Smooth muscle cell (in vitro differentiated cells): ENCODE measurements at regions not wholly inside any gene's neighbourhood (a gene's known extent, or its start where the extent isn't known, plus 50 kb on each side); places are given as distances from the start of the nearest gene placed in this dataset.

Experiments
- DNase-seq: peaks from one replicate; lab custom pipeline; 2025; ENCODE audit not compliant: unreplicated experiment; lab: John Stamatoyannopoulos, UW
- H2AFZ ChIP-seq: fragments of 200-600 bp; sonication (generic); 2 replicates; pipeline ENCODE4 v1.6.0; 2016; ENCODE audit warnings: antibody characterized with exemption, low read depth, mild to moderate bottlenecking
- H3F3A ChIP-seq: fragments of 200-600 bp; sonication (generic); 2 replicates; pipeline ENCODE4 v1.6.0; 2017; ENCODE audit warnings: antibody characterized with exemption, low read depth
- H3K27ac ChIP-seq: fragments of 200-600 bp; sonication (generic); 2 replicates; pipeline ENCODE4 v1.5.1; 2016; ENCODE audit warnings: low read depth, mild to moderate bottlenecking
- H3K27me3 ChIP-seq: fragments of 200-600 bp; sonication (generic); 2 replicates; pipeline ENCODE4 v1.6.1; 2016; ENCODE audit warnings: low read depth, mild to moderate bottlenecking
- H3K36me3 ChIP-seq: fragments of 200-600 bp; sonication (generic); 2 replicates; pipeline ENCODE4 v1.5.1; 2016; ENCODE audit warnings: low read depth
- H3K4me1 ChIP-seq: fragments of 200-600 bp; sonication (generic); 2 replicates; pipeline ENCODE4 v1.5.1; 2016; ENCODE audit warnings: low read depth
- H3K4me2 ChIP-seq: fragments of 200-600 bp; sonication (generic); 2 replicates; pipeline ENCODE4 v1.6.0; 2016; ENCODE audit warnings: mild to moderate bottlenecking
- H3K4me3 ChIP-seq: fragments of 200-600 bp; sonication (generic); 2 replicates; pipeline ENCODE4 v1.5.1; 2016; ENCODE audit warnings: mild to moderate bottlenecking
- H3K79me2 ChIP-seq: fragments of 200-600 bp; sonication (generic); 2 replicates; pipeline ENCODE4 v1.6.0; 2016; ENCODE audit warnings: low read depth, mild to moderate bottlenecking
- H3K9ac ChIP-seq: fragments of 200-600 bp; sonication (generic); 2 replicates; pipeline ENCODE4 v1.6.0; 2016; ENCODE audit warnings: low read depth
- H3K9me3 ChIP-seq: fragments of 200-600 bp; sonication (generic); replicated peaks from 2 replicates; pipeline ENCODE4 v1.5.1; 2016; ENCODE audit warnings: low read depth
- H4K20me1 ChIP-seq: fragments of 200-600 bp; sonication (generic); 2 replicates; pipeline ENCODE4 v1.6.0; 2016; ENCODE audit warnings: low read depth
- CTCF ChIP-seq: fragments of 200-600 bp; sonication (generic); IDR thresholded peaks from 2 replicates; pipeline ENCODE4 v1.5.1; 2017; ENCODE audit warnings: borderline replicate concordance, mild to moderate bottlenecking, antibody characterized with exemption; ENCODE audit not compliant: insufficient read depth, poor library complexity, severe bottlenecking
- WGBS: methylation state at CpG from one replicate; pipeline ENCODE4 v1.1.7; 2016; ENCODE audit warnings: low lambda C conversion rate; 5-methylcytosine and 5-hydroxymethylcytosine counted together

GRCh38 chr9:1871626-1872419, 143.3 kb upstream of the SMARCA2 start:
- Histone ChIP-seq H2AFZ (no peak overlapping the region), H3K9ac (no peak overlapping the region), H3K27ac (no peak overlapping the region), H3K9me3 (no peaks in the 10 kb centered on the region), H3K4me3 (no peak overlapping the region), H4K20me1 (no peaks in the 10 kb centered on the region), H3K4me1 (no peaks in the 10 kb centered on the region), H3K36me3 (no peaks in the 10 kb centered on the region), H3K4me2 (no peak overlapping the region), H3K27me3 (peaks cover 5% of the 10 kb centered on the region), H3K79me2 (no peaks in the 10 kb centered on the region), H3F3A (no peaks in the 10 kb centered on the region)
- WGBS: 54% methylated on average over 8 of the region's 8 CpGs
- TF ChIP-seq CTCF: no peak
- DNase-seq: no peak

- Histone ChIP-seq H3K36me3 (no peaks in the 10 kb centered on the region), H3K79me2 (no peaks in the 10 kb centered on the region), H3K9me3 (no peaks in the 10 kb centered on the region), H3K4me3 (no peak overlapping the region), H3F3A (no peaks in the 10 kb centered on the region), H3K27me3 (no peaks in the 10 kb centered on the region), H4K20me1 (no peaks in the 10 kb centered on the region), H2AFZ (no peak overlapping the region), H3K27ac (no peak overlapping the region), H3K4me2 (no peak overlapping the region), H3K9ac (no peak overlapping the region), H3K4me1 (no peaks in the 10 kb centered on the region)
- TF ChIP-seq CTCF: no peak
- WGBS: 91% methylated on average over 8 of the region's 8 CpGs
- no peak for DNase-seq
Observed at GRCh38 chr9:1875251-1875851, 139.8 kb upstream of the SMARCA2 start.

GRCh38 chr9:1875921-1876448, 139.2 kb upstream of the SMARCA2 start:
- no peak for DNase-seq
- Histone ChIP-seq H3K9ac (no peak overlapping the region), H3K9me3 (no peaks in the 10 kb centered on the region), H3K4me1 (no peaks in the 10 kb centered on the region), H3K4me3 (no peak overlapping the region), H3K27me3 (no peaks in the 10 kb centered on the region), H3K36me3 (no peaks in the 10 kb centered on the region), H3K4me2 (no peak overlapping the region), H4K20me1 (no peaks in the 10 kb centered on the region), H2AFZ (no peak overlapping the region), H3F3A (no peaks in the 10 kb centered on the region), H3K27ac (no peak overlapping the region), H3K79me2 (no peaks in the 10 kb centered on the region)
- no peak for TF ChIP-seq CTCF
- whole genome bisulfite sequencing: 90% methylated on average over 5 of the region's 5 CpGs
